Urothelium cell line (cell line): ENCODE measurements at regions not wholly inside any gene's neighbourhood (a gene's known extent, or its start where the extent isn't known, plus 50 kb on each side); places are given as distances from the start of the nearest gene placed in this dataset.

Experiments used
- DNase-seq: peaks from one replicate; pipeline ENCODE4 v3.0.0; 2011; ENCODE audit warnings: low spot score, mixed read lengths
- FAIRE-seq: peaks from 2 replicates; lab custom pipeline; 2011; peaks lifted over from hg19 to GRCh38; lab: Jason Lieb, UNC

- DNase-seq (no peak), FAIRE-seq (no peak)
These were observed 55.6 kb upstream of the KL start for GRCh38 chr13:32960626-32961025.

GRCh38 chr13:32961724-32962123 lies 54.5 kb upstream of the KL start:
- FAIRE-seq (no peak), DNase-seq (no peak)

GRCh38 chr13:32962342-32962741 lies 53.9 kb upstream of the KL start:
- FAIRE-seq, result no peak
- DNase-seq, result no peak

DNA sequence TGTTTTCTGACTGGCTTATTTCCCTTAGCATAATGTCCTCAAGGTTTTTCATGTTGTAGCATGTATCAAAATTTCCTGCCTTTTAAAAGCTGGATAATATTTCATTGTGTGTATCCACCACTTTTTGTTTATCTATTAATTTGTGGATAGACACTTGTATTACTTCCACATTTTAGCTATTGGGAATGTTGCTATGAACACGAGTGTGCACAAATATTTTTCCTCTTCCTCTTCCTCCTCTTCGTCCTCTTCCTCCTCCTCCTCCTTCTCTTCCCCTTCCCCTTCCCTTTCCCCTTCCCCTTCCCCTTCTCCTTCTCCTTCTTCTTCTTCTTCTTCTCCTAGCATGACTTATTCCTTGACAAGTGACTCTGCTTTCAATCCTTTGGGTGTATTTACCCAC lies 51.2 kb upstream of the KL start:
- DNase-seq (no peak), FAIRE-seq (no peak)
